Bronchial epithelial cell (primary cell): ENCODE measurements at regions not wholly inside any gene's neighbourhood (a gene's known extent, or its start where the extent isn't known, plus 50 kb on each side); places are given as distances from the start of the nearest gene placed in this dataset.

Source experiments
- DNase-seq: peaks from one replicate; pipeline ENCODE4 v3.0.0-alpha.2; 2010; ENCODE audit warnings: low read depth
- FAIRE-seq: peaks from 2 replicates; lab custom pipeline; 2011; peaks lifted over from hg19 to GRCh38; lab: Jason Lieb, UNC
- H3K27me3 ChIP-seq: 2 replicates; pipeline ENCODE4 v1.5.1; 2011; ENCODE audit warnings: low read length; ENCODE audit not compliant: control insufficient read depth, insufficient read depth
- H3K36me3 ChIP-seq: 2 replicates; pipeline ENCODE4 v1.5.1; 2011; ENCODE audit warnings: low read length; ENCODE audit not compliant: control insufficient read depth, insufficient read depth
- H3K4me3 ChIP-seq: 2 replicates; pipeline ENCODE4 v1.5.1; 2011; ENCODE audit warnings: mild to moderate bottlenecking, low read depth, low read length, control low read depth
- TF ChIP-seq, protein P1 (sequence below): IDR thresholded peaks from 2 replicates; pipeline ENCODE4 v1.5.1; 2011; ENCODE audit warnings: mild to moderate bottlenecking, moderate library complexity, low read length, control low read depth, inconsistent platforms; ENCODE audit not compliant: insufficient read depth, severe bottlenecking

DNA sequence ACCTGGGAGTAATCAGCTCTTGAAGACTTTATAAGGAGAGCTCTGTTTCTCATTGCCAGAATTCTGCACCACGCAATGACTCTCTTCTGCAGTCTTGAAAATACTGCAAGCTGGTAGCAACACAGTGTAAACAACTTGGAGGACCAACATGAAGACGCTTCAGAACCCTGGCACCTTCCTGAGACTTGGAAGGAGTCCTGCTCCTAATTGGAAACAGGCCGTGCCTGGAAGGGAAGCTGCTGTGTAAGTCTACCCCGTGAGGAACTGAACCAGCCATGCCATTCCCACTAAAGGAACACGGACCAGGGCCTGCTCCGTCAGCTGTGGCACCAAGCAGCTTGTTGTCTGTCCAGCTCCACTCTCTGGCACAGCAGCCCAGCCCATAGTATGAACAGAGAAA is 171.1 kb downstream of the PAX3 start:
- H3K36me3 ChIP-seq, result no peaks in the 10 kb centered on the region
- H3K27me3 ChIP-seq, result no peaks in the 10 kb centered on the region
- H3K4me3 ChIP-seq, result no peak overlapping the region
- TF ChIP-seq, protein P1, sequence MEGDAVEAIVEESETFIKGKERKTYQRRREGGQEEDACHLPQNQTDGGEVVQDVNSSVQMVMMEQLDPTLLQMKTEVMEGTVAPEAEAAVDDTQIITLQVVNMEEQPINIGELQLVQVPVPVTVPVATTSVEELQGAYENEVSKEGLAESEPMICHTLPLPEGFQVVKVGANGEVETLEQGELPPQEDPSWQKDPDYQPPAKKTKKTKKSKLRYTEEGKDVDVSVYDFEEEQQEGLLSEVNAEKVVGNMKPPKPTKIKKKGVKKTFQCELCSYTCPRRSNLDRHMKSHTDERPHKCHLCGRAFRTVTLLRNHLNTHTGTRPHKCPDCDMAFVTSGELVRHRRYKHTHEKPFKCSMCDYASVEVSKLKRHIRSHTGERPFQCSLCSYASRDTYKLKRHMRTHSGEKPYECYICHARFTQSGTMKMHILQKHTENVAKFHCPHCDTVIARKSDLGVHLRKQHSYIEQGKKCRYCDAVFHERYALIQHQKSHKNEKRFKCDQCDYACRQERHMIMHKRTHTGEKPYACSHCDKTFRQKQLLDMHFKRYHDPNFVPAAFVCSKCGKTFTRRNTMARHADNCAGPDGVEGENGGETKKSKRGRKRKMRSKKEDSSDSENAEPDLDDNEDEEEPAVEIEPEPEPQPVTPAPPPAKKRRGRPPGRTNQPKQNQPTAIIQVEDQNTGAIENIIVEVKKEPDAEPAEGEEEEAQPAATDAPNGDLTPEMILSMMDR, result no peak
- FAIRE-seq (no peak), DNase-seq (no peak)

DNA sequence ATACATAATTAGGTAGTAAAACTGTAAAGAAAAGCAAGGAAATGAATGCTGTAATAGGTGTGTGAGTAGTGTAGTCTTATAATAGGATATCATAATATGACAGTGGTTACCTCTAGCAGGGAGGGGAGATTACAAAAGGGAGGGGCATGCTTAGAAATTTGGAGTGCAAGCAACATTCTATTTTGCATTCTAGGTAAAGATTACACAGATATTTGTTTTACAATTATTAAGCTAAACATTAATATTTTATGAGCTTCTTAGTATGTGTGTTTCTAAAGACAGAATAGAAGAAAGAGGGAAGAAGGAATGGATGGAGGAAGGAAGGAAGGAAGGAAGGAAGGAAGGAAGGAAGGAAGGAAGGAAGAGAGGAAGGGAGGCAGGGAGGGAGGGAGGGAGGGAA is 177.9 kb downstream of the PAX3 start:
- TF ChIP-seq, protein P1, result no peak
- H3K27me3 ChIP-seq, result no peaks in the 10 kb centered on the region
- no peaks in the 10 kb centered on the region for H3K36me3 ChIP-seq
- no peak overlapping the region for H3K4me3 ChIP-seq
- no peak for FAIRE-seq
- DNase-seq, result no peak

DNA sequence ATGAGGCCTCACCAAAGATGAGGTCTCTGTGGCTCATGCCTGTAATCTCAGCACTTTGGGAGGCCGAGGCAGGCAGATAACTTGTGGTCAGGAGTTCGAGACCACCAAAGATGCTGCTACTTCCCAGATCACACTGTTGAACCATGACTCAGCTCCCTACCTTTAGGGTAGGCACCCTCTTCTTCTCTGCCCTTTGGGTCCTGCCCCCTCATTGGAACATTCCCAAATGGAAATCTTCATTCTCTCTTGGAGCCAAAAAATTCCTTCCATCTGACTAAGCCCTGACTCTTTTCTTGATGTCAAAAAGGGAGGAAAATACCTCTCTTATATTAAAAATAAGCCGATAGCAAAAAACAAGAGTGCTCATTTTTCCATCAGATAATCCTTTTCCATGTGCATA is 183.5 kb downstream of the PAX3 start:
- no peaks in the 10 kb centered on the region for H3K36me3 ChIP-seq
- FAIRE-seq (peak; percentile 66), DNase-seq (no peak)
- TF ChIP-seq, protein P1, result no peak
- H3K27me3 ChIP-seq, result no peaks in the 10 kb centered on the region
- no peak overlapping the region for H3K4me3 ChIP-seq

DNA sequence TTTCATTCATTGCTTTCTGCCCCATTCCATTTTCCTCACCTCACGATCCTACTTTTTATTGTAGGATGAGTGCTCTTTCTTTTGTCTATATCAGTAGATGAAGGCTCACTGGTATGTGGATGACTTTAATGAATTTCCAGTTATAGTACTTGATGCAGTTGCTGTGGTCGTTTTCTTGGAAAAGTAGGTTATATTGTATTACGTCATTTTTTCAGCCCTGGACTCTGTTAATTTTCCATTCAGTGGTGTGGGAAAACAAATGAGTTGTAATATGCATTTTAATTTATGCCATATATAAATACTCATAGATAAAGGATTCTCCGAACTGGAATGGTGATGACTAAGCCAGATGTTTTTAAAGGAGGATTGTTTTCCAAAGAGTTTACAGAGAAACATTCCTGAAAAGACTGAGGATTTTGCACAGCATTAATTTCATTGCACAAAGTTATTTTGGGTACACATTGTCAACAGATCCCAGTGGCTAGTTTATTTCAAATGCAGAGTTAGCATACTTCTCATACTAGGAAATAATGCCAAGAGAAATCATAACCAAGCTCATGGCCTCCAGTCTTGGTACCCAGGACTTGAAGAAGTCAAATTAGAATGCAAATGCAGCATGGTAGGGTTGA is 189.7 kb downstream of the PAX3 start:
- TF ChIP-seq, protein P1, result no peak
- no peaks in the 10 kb centered on the region for H3K36me3 ChIP-seq
- peaks cover 2% of the 10 kb centered on the region for H3K27me3 ChIP-seq
- H3K4me3 ChIP-seq, result no peak overlapping the region
- DNase-seq, result no peak
- FAIRE-seq, result no peak

DNA sequence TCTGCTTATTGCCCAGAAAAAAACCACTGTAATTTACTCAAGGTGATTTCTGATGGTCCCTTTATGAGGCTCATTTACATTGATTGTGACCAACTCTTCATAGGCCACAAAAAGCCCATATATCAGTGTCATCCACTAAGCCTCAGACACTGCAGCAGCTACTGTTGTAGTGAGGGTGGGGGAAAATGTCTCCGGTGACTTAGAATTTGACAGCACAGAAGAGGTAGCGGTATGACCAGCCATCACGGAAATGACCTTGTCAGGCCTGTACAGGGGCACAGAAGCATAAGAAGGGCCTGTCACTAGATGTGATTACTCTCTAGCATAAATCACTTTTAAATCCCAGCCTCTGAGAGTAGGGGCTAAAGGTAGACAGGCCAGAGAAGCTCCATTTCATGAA is 190.3 kb downstream of the PAX3 start:
- FAIRE-seq, result no peak
- no peak for DNase-seq
- H3K36me3 ChIP-seq, result no peaks in the 10 kb centered on the region
- TF ChIP-seq, protein P1, result no peak
- H3K4me3 ChIP-seq, result no peak overlapping the region
- H3K27me3 ChIP-seq, result peaks cover 2% of the 10 kb centered on the region

DNA sequence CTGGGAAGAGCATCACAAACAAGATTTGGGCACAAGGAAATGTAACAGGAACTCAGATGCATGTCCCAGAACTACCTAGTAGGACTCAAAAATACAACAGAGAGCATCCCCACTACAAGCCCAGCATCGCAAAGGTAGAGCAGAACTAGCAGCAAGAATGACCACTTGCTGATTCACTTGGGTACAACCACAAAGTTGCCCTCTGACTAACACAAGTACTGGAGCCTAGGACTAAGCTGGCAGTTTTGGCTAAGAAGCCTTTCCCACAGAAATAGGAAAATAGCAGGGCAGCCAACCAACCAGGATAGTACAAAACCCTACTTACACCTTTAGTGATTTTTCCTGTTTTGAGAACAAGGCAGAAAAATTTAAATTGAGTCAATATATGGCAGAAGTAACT is 193.8 kb downstream of the PAX3 start:
- Histone ChIP-seq H3K27me3 (peaks cover 2% of the 10 kb centered on the region), H3K4me3 (no peak overlapping the region), H3K36me3 (no peaks in the 10 kb centered on the region)
- peak; percentile 18 for FAIRE-seq
- peak; percentile 50 for DNase-seq
- TF ChIP-seq, protein P1, result no peak
